ENCODE measurements at regions not wholly inside any gene's neighbourhood (a gene's known extent, or its start where the extent isn't known, plus 50 kb on each side); places are given as distances from the start of the nearest gene placed in this dataset.
"Not testable (repeated sequence)": the region's sequence is repeated elsewhere in the genome, so short reads cannot be mapped to it uniquely, and the experiment has no call there.

DNA sequence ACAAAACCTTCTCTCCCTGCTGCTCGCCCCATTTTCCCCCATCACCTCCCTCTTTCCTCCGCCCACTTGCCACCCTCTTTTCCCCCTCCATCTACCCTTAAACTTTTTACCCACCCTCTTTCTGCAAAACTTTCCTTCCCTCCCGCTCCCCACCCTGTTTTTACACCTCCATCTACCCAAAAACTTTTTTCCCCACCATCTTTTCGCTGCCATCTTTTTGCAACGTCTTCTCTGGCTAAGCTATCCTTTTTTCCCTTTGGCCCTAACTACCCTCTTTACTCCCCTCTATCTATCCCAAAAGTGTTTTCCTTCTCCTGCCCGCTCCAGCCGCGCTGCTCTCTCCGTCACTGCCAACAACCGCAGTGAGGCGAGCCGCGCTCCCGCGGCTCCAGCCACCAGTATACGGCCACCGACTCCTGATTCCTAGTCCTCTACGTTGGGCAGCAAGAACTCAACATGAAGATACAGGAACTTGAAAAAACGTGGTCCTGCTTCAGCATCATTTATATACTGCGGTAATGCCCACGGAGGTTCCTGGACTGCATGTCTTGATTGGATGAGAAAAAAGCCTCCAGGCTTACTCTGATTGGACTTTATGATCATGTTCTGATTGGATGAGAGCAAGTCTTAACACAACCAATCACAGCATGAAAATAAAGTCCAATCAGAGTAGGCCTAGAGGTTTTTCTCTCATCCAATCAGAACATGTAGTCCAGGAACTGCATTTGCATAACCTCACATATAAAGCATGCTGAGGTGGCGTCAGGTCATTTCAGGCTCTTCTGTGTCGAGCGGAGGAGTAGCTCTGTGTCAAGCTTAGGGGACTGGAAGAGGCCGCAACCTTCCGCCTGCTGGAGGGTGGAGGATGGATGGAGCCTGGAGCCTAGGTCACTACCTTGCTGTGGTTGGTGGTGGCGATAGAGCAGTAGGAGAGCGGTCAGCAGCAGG, 79.9 kb upstream of the KCNJ18 start:
- not testable (repeated sequence) for H3K4me1 Mint-ChIP-seq (ENCODE audit: low read depth); H3K27me3 Mint-ChIP-seq (ENCODE audit: insufficient read depth); DNase-seq; H3K4me3 Mint-ChIP-seq; H3K27ac Mint-ChIP-seq; H3K36me3 Mint-ChIP-seq (ENCODE audit: low read depth)
- H3K9me3 Mint-ChIP-seq: peaks cover 11% of the 10 kb centered on the region; the same call in 1 of the 2 replicates

DNA sequence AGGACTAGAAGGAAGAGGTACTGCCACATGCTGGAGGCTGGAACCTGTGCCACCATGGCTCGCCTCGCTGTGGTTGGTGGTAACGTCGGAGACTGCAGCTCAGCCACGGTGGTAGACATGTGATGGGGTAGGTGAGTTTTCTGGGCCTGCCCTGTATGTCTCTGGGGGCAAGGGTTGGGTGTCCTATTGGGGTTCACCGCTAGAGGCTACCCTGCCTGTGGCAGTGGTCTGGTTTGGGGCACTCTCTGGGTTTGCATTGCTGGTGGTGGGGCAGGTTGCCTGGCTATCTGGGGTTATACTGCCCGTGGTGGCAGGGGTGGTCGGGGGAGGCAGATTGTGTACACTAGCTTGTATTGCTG, 79.3 kb upstream of the KCNJ18 start:
- DNase-seq: no peak
- H3K36me3 Mint-ChIP-seq (ENCODE audit: low read depth): no peaks in the 10 kb centered on the region
- no peaks in the 10 kb centered on the region for H3K4me1 Mint-ChIP-seq (ENCODE audit: low read depth)
- no peak overlapping the region for H3K27ac Mint-ChIP-seq
- TF ChIP-seq, protein P1, sequence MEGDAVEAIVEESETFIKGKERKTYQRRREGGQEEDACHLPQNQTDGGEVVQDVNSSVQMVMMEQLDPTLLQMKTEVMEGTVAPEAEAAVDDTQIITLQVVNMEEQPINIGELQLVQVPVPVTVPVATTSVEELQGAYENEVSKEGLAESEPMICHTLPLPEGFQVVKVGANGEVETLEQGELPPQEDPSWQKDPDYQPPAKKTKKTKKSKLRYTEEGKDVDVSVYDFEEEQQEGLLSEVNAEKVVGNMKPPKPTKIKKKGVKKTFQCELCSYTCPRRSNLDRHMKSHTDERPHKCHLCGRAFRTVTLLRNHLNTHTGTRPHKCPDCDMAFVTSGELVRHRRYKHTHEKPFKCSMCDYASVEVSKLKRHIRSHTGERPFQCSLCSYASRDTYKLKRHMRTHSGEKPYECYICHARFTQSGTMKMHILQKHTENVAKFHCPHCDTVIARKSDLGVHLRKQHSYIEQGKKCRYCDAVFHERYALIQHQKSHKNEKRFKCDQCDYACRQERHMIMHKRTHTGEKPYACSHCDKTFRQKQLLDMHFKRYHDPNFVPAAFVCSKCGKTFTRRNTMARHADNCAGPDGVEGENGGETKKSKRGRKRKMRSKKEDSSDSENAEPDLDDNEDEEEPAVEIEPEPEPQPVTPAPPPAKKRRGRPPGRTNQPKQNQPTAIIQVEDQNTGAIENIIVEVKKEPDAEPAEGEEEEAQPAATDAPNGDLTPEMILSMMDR (IDR thresholded peaks at IDR 0.05): no peak
- H3K27me3 Mint-ChIP-seq (ENCODE audit: insufficient read depth): peaks cover 1% of the 10 kb centered on the region
- H3K9me3 Mint-ChIP-seq: peaks cover 11% of the 10 kb centered on the region; the same call in 1 of the 2 replicates
- H3K4me3 Mint-ChIP-seq: no peak overlapping the region

DNA sequence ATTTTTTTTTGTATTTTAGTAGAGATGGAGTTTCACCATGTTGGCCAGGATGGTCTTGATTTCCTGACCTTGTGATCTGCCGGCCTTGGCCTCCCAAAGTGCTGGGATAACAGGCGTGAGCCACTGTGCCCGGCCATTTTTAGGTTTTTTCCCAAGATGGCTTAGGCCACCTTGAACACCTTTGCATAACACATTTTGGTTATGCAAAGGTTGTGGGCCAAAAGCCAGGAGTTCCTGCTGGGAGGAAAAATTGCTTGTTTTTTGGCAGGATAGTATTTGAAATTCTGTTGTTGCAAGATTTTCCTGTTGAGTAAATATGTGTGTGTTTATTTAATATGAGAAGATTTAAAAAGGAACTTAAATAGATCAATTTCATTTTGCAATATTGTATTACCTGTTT, 65.3 kb upstream of the KCNJ18 start:
- H3K36me3 Mint-ChIP-seq (ENCODE audit: low read depth); H3K27me3 Mint-ChIP-seq (ENCODE audit: insufficient read depth): not testable (repeated sequence)

More for the DNA sequence above, 65.3 kb upstream of the KCNJ18 start:
- H3K4me3 Mint-ChIP-seq; DNase-seq; H3K4me1 Mint-ChIP-seq (ENCODE audit: low read depth); H3K27ac Mint-ChIP-seq; H3K9me3 Mint-ChIP-seq: not testable (repeated sequence)
